ENCODE measurements at regions not wholly inside any gene's neighbourhood (a gene's known extent, or its start where the extent isn't known, plus 50 kb on each side); places are given as distances from the start of the nearest gene placed in this dataset.

- 88 to 89% methylated on average over 10 of the region's 10 CpGs for WGBS, 2 donors
- H3K27ac ChIP-seq: peak overlapping the region in 1 of 4 donors; percentile 69
These were observed 57.9 kb upstream of the TNRC6A start for GRCh38 chr16:24671455-24671954.

GRCh38 chr16:24673155-24673554 is 56.3 kb upstream of the TNRC6A start:
- H3K27me3 ChIP-seq: no peaks in the 10 kb centered on the region
- 78 to 82% methylated on average over 3 of the region's 3 CpGs for WGBS, 2 donors
- no peak overlapping the region for H3K27ac ChIP-seq
- H3K36me3 ChIP-seq: no peaks in the 10 kb centered on the region
- H3K4me1 ChIP-seq: peaks cover 0 to 32% (median 10%) of the 10 kb centered on the region in 4 donors
- TF ChIP-seq EP300 (IDR thresholded peaks at IDR 0.05): no peak
- TF ChIP-seq CTCF (IDR thresholded peaks at IDR 0.05): no peak
- no peak for TF ChIP-seq POLR2A (IDR thresholded peaks at IDR 0.05)
- DNase-seq (ENCODE audit: low spot score in 2 of 2): no peak
- H3K9me3 ChIP-seq: no peaks in the 10 kb centered on the region
- no peak overlapping the region for H3K4me3 ChIP-seq

More at GRCh38 chr16:24671455-24671954, 57.9 kb upstream of the TNRC6A start:
- peaks cover 0 to 33% (median 10%) of the 10 kb centered on the region in 4 donors for H3K4me1 ChIP-seq
- H3K4me3 ChIP-seq: no peak overlapping the region
- no peaks in the 10 kb centered on the region for H3K36me3 ChIP-seq
- DNase-seq (ENCODE audit: low spot score in 2 of 2): no peak
- H3K27me3 ChIP-seq: no peaks in the 10 kb centered on the region
- TF ChIP-seq POLR2A (IDR thresholded peaks at IDR 0.05): no peak
- no peak for TF ChIP-seq EP300 (IDR thresholded peaks at IDR 0.05)
- no peak for TF ChIP-seq CTCF (IDR thresholded peaks at IDR 0.05)
- H3K9me3 ChIP-seq: no peaks in the 10 kb centered on the region

GRCh38 chr16:24674877-24675276 is 54.6 kb upstream of the TNRC6A start:
- no peak for DNase-seq (ENCODE audit: low spot score in 2 of 2)
- WGBS, 2 donors: 83% methylated on average over 5 of the region's 5 CpGs
- TF ChIP-seq POLR2A (IDR thresholded peaks at IDR 0.05) (no peak), CTCF (IDR thresholded peaks at IDR 0.05) (no peak), EP300 (IDR thresholded peaks at IDR 0.05) (no peak)
- Histone ChIP-seq H3K4me1 (peaks cover 0 to 15% (median 5%) of the 10 kb centered on the region in 4 donors), H3K9me3 (no peaks in the 10 kb centered on the region), H3K36me3 (no peaks in the 10 kb centered on the region), H3K4me3 (no peak overlapping the region), H3K27ac (no peak overlapping the region), H3K27me3 (no peaks in the 10 kb centered on the region)

GRCh38 chr16:24677388-24677787 is 52.1 kb upstream of the TNRC6A start:
- DNase-seq (ENCODE audit: low spot score in 2 of 2): no peak
- TF ChIP-seq EP300 (IDR thresholded peaks at IDR 0.05) (no peak), CTCF (IDR thresholded peaks at IDR 0.05) (no peak), POLR2A (IDR thresholded peaks at IDR 0.05) (no peak)
- no peaks in the 10 kb centered on the region for H3K4me1 ChIP-seq
- 87 to 94% methylated on average over 7 of the region's 7 CpGs for WGBS, 2 donors
- H3K36me3 ChIP-seq: no peaks in the 10 kb centered on the region
- no peaks in the 10 kb centered on the region for H3K27me3 ChIP-seq
- H3K4me3 ChIP-seq: no peak overlapping the region
- no peaks in the 10 kb centered on the region for H3K9me3 ChIP-seq
- no peak overlapping the region for H3K27ac ChIP-seq

Measured in tibial nerve (tissue), 4 donors.